NCI-H748 treated with DMSO at 0.1 percent for 48 hours (cell line): ENCODE measurements at regions not wholly inside any gene's neighbourhood (a gene's known extent, or its start where the extent isn't known, plus 50 kb on each side); places are given as distances from the start of the nearest gene placed in this dataset.

ENCODE experiments used
- DNase-seq: peaks from one replicate; lab custom pipeline; 2025; lab: John Stamatoyannopoulos, UW

DNA sequence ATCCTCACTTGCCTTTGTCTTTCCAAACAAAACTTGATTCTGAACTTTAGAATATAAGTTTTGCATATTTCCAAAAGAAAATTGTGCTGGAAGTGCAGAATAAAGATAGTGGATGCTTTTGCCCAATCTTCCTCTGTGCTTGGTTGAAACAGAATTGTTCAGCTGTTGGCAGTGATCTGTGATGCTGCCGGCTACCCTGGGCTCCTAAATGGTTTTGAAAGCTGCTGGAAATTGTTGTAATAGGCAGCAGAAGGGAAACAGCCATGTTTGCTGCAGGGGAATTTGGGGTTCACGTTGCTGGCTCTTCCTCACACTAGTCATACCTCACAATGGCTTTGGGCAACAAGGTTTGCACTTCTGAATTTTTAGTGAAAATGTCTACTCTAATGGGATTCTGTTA is 398.0 kb downstream of the RAPGEF2 start:
- no peak for DNase-seq

DNA sequence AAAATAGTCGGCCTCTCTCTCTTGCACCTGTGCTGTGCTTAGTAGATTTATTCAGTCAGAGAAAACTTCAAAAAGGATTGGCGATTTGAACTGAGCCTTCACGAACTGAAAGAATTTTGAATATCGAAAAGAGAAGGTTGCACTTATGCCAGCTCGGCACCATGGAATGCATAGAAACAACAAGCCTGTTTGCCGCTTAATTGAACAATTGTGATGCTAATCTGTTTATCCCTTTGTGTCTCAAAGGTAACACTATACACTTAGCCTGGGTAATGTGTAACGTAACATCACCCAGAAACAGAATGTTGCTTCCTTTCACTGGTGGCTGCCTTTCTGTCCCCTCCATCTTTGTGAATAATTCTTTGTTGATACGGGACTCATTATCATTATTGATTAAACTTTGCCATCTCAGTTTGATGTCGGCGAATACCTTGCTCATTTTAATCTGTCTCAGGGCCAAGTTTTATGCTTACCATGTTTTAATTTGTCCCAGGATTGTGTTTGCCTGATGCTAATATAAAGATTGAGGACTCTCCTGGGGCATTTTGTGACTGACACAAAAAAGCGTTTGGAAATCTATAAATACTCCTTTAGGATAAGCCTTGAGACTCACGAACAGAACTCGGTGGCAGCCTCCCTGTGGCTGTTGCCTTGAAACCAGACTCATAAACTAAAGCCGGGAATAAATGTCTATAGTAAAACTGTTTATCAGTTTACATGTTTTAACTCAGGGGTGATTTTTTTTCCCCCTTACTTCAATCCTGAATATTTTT is 400.5 kb downstream of the RAPGEF2 start:
- DNase-seq = no peak

DNA sequence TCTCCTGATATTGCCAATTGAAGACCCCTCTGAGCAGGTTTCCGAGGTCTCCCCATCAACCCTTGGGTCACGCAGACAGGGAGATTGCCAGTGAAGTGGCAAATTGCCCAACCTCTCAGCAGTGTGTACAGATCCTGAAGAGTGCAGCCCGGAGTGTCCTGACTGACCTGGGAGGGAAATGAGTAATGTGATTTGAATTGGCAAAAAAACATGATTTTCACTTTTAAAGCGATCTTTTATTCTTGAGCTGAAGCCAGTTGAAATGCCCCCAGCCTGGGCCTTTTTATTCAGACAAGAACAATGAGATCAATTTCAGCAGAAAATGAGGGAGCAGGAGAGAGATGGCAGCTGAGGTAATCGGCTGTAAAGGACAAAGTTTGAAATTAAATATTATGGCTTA is 401.8 kb downstream of the RAPGEF2 start:
- DNase-seq = no peak

DNA sequence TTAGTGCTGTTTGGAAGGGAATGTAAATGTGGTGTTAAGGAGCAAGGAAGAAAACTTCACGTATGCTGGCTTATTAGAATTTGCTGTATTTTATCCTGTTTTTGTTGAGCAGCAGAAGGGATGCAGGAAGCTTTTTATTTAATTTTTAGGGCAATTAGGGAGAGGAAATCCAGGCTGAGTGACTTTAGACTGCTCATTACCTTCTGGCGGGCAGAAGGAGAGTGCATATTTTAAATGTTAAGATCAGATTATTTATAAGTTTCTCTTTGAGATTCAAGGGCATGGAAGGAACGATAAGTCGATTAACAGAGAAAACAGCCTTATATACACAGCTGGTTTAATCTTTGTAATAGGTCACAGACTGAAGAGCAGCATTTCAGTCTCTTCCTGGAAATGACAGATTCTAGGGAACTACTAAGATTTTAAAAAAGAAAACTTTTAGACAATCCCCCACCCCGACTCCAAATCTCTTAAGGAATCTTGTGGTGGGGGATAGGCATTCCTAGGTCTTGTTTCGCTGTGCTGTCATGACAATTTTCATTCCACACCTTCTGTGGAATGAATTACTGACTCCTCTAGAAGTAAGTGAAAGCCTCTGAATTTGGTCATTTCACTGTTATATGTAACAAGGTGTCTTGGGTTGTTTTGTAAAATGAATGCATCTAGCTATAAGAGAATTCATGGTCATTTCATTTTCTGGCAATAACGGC is 402.5 kb downstream of the RAPGEF2 start:
- DNase-seq = no peak

DNA sequence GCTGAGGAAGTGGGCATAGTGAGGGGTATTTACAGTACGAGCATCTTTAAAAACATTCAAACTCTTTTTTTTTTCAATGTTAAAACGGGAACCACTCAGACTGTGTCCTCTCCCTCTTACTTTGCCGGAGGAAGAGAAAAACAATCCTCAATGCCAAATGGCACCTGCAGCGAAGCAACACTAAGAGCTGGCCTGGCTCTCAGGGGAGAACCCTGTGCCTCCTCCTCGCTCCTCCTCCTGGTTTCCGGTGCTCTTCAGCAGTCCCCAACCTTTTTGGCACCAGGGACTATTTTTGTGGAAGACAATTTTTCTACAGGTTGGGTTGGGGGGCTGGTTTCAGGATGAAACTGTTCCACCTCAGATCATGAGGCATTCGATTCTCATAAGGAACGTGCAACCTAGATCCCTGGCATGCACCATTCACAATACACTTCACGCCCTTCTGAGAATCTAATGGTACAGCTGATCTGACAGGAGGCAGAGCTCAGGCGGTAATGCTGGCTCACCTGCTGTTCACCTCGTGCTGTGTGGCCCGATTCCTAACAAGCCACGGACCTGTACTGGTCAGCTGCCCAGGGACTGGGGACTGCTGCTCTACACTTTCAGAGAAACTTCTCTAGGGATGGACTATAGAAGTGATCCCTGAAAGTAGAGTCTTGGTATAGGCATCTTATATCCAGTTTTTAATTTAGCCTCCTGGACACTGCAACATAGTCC is 404.1 kb downstream of the RAPGEF2 start:
- no peak for DNase-seq

DNA sequence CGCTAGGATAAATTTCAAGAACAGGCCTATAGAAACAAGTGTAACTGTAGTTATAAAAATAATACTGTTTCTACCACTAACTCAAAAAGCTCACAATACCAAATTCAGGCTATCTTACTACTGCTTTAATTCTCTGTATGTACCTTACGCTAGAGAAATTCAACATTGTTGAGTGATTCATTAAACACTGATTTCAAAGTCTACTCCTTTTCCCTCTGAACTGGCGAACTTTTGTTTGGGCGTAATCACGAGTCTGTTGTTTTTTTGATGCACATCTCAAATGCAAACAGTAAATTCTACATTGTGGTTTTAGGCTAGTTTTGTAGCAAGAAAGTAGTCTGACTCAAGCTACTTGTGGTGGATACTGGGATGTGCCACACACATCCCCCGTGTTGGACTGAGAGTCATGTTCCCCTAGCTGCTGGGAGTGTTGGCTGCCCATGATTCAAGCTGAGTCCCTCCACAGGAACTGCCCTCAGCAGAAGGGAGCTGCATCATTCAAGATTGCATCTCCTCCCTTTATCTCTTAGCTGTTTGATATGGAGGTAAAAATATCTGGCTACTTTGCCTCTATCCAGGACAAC is 406.1 kb downstream of the RAPGEF2 start:
- no peak for DNase-seq

DNA sequence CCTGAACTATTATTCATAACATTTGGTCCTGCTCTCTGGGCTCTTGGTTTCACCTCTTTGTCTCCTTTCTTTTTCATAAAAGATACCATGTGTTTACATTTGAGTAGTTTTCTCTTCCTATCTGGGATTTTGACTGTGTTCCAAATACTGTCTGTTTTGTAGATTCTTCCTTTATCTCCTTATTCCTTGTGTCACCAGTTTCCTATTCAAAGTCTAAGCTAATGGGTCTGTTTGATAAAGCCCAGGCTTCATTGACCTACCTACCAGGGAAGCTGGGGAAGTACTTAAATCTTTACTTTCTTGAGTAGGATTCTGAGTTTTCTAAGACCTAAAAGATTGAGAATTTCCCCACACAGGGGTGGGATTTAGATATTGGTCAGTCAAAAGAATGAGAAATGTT is 409.5 kb downstream of the RAPGEF2 start:
- DNase-seq = no peak

DNA sequence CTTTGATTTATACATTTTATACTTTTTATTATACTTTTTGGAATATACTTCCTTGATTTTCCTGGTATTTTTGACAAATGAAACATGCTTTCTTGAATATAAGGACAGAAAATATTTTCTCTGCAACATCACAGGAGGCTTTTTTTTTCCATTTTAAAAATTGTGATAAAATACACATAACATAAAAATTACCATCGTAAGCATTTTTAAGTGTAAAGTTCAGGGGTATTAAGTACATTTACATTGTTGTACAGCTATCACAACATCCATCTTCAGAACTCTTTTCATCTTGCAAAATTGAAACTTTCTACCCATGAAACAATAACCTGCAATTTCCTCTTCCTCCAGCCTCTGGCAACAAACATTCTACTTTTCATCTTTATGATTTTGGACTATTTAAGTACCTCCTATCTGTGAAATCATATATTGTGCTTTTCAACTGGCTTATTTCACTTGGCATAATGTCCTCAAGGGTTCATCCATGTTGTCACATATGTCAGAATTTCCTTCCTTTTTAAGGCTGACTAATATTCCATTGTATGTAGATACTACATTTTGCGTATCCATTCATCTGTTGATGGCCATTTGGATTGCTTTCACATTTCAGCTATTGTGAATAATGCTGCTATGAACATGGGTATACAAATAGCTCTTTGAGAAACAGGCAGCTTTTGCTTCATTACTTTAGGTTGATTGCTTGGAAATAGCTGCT is 412.6 kb downstream of the RAPGEF2 start:
- DNase-seq = no peak

DNA sequence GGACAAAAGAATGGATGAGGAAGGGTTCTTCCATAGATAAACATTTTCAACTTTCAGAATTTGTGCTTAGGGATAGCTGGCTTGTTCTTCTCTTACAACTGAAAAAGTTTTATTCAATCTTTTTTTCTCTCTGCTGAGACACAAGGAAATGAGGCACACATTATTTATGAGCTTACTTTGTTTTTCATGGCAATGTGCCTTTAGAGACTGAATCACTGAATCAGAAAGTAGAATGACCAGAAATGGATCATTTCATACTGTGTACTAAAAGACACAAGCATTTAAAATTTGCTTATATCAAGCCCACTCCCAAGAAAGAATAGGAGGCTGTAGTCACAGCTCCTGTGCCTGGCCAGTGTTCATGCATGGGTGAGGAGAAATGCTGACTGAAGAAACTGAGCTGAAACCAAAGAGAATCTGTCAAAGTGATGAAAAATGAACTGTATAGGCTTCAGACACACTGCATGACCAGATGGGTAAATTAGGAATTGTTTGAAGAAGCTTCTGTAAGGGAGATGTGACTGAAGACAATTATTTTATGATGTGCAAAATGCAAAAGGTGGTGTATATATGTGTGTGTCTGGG is 413.8 kb downstream of the RAPGEF2 start:
- no peak for DNase-seq

DNA sequence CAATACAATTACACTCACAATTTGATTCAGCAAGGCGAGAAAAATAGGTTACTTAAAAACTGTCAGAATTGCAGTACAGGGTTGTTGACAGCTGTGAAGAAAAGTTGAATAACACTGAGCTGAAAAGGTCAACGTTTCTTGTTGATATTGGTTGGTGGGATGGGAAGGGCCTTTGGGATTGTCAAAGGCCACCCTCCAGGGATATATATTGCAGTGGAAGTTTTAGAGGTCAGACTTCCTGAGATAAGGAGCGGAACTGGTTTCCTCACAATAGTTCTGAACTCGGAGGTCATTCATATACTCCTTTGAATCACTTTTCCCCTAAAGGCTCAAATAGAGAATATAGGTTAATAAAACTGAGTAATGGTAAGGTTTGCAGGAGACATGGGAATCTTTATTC is 417.2 kb downstream of the RAPGEF2 start:
- DNase-seq = no peak

DNA sequence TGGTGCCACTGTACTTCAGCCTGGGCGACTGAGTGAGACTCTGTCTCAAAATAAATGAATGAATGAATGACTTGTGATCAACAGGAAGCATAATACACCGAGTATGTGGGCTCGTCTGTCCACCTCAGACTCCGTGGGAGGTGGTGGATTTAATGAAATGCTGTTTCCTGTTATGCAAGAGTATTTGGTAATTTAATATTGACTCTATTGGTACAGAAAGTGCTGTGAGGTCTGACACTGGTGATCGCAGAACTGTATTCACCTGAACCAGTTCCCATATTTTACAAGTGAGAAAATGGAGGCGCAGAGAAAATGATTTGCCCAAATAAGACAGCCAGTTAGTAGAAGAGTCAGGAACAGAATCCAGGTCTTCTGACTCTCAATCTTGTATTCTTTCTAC is 423.3 kb downstream of the RAPGEF2 start:
- no peak for DNase-seq

DNA sequence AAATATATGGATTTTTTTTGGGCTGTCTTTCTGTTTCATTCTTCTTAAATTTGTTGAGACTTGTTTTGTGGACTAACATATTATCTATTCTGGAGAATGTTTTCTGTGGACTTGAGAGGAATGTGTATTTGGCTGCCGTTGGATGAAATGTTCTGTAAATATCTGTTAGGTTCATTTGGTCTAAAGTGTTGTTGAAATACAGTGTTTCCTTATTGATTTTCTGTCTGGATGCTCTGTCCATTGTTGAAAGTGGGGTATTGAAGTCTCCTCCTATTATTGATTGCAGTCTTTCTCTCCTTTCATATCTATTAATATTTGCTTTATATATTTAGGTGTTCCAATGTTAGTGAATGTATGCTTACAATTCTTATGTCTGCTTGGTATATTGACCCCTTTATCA is 431.8 kb downstream of the RAPGEF2 start:
- no peak for DNase-seq

DNA sequence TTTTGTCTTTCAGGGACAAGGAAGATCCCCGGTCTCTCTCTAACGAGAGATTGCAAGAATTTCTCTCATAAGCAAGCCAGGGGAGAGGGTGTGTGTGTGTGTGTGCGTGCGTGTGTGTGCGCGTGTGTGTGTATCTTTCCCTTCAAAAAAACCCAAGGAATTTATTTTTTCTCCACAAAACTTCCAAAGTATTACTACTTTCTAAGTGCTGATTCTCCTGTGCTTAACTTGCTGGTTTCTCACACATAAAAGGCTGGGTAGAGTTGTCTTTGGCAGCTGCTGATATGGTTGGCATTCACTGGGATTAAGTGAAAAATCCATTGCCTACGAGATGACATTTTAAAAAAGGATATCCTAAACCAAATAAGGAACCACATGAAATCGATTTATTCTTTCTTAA is 435.7 kb downstream of the RAPGEF2 start:
- no peak for DNase-seq

DNA sequence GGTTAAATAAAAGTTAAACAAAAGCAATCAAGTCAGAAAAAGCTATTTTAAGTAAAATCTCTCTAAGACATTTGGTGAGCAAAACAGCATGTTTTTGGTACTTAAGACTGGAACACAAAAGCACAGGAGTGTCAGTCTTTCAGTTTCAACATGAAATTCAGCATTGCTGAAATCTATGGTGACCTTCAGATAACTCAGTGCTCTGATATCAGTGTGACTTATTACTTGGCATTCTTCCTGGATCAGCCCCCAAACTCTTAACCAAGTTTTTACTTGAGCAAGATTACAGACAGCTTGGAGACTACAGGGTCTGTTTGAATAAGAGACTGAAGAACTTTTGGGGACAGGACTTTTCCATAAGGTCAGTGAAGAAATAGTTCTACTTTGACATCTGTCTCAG is 437.2 kb downstream of the RAPGEF2 start:
- no peak for DNase-seq

DNA sequence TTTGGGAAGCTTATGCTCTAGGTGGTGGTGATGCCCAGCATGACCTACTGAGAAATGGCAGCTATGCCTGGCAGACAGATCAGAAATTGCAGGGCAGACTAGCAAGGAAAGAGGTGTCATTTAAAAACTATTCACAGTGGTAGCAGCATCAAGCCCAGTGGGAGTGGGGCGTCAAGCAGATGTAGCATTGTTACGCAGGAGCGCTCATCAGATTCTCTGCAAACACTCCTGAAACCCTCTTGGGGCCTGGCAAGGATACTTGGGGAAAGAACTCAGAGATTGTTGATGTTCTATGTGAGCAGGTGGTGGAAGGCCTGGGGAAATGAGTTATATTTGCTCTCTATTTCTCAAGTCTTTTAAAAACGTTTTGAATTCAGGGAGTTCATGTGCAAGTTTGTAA is 437.6 kb downstream of the RAPGEF2 start:
- no peak for DNase-seq

DNA sequence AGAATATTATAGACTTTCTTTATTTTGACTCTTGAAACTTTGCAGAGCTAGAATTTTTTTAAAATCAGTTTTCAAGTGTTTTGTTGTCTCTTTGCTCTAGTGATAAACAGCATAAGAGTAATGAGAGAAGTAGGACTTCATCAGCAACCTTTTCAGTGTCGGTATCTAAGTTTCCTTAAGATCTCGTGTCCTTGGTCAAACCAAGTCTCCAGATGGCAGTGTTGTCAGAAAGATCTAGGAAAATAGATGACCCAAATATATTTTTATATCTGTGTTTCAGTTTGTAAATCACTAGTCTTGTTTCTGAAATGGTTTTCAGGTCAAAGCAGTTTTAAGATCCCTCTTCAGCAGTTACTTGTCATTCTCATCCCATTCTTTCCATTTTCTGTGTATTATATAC is 438.3 kb downstream of the RAPGEF2 start:
- no peak for DNase-seq

DNA sequence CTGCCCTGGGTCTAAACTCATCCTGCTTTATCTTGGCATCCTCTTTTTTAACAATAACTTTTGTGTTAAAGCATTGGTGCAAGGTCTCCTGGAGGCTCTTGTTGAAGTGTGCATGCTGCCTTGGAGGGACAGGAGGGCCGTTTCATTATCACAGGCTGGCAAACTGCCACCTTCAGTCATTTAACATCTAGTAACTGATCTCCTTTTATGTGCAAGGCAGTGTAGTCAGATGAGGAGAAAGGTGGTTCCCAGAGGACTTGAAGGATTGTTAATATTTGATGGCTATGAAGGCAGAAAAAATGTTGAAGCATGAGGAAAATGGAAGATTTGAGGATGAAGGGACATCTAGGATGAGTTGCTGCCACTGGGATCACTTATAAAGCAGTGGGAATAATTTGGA is 439.4 kb downstream of the RAPGEF2 start:
- DNase-seq = no peak

DNA sequence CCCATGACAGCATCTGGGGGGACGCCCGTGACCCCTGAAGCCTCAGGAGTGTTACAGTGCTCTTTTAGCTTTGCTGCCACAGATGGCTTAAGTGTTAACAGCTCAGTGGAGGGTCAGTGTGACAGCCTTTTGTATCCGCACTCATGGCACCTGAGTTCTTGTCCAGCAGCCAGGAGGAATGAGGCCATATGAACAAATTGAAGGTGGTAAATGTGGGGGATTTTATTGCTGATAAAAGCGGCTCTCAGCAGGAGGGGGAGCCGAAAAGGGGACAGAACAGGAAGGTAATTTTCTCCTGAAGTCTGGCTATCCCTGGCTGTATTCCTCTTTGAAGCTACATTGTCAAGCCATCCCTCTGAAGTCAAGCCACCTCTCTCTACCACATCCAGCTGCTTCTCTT is 441.0 kb downstream of the RAPGEF2 start:
- DNase-seq = no peak

DNA sequence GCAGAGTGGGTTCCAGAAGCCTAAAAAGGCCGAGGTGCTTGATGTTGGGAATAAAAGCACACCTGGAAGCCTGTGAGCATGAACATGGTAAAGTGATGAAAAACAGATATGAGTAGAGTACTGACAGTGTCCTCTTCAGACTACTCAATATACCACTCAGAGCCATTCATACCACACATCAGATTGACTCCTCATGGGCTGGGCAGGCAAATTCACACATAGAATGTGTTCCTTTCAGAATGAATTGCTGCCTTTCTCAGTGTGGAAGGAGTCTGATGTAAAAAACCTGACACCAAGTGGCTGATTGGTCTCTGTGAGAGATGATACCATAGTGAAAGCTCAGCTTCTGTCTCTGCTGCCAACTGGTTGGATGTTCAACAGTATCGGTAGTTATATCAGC is 442.7 kb downstream of the RAPGEF2 start:
- no peak for DNase-seq

DNA sequence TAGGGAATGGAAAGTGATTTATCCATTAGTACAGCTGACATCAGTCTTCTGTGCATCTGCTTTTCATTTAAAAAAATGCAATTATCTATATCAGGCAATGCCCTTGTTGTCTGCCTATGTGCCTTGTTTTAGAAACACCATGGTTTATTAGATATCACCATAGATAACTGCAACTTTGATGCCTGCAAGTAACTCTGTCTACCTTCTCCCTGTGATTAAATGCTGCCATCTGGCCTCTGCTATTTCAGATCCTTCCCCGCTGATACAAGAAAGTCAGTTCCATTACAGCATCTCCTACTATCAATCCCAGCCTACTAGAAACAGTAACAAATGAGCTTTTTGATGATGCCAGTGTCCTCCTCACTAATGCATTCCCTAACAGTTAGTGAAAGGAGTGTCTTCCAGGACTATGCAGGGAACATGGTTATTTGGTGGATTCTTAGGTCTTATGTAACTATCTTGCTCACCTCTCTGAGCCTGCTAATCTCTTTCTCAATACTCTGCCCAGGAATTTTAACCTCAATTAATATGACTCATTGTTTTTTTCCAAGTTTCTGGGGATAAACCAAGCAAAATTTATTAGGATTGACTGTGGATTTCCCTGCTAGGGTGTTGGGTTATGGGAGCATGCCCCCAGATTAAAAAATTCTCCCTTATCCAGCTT is 444.9 kb downstream of the RAPGEF2 start:
- DNase-seq = no peak

DNA sequence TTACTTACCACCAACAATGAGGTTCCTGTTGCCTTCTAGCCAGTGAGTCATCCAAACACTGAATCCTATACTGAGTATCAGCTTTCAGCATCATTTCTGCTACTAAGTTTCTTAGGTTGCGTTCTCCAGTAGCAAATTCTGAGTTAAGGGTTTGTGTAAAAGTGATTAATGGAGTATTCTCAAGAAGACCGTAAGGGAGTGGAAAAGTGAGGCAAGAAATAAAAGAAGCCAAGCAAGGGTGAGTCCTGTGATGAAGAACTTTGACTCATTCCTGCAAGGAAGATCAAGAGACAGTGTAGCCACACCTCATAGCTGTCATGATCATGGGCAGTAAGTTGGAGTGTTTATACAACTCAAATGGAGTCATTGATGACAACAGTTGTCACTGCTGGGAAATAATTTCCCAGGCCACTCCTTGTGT is 446.2 kb downstream of the RAPGEF2 start:
- DNase-seq = no peak
